Suprapubic skin (tissue), 3 donors: ENCODE measurements at regions not wholly inside any gene's neighbourhood (a gene's known extent, or its start where the extent isn't known, plus 50 kb on each side); places are given as distances from the start of the nearest gene placed in this dataset.
"Not testable (repeated sequence)": the region's sequence is repeated elsewhere in the genome, so short reads cannot be mapped to it uniquely, and the experiment has no call there.

ENCODE experiments used
- EP300 ChIP-seq: sonication (generic); formaldehyde crosslinking; IDR thresholded peaks from one replicate; pipeline ENCODE4 v1.6.1; 2017; ENCODE audit warnings: antibody characterized with exemption
- POLR2A ChIP-seq, 2 donors: fragments of 450-650 bp; IDR thresholded peaks; one replicate each; pipeline ENCODE4 v1.6.1; 2017; ENCODE audit warnings: antibody characterized with exemption in 2 of 2, mild to moderate bottlenecking in 2 of 2, moderate library complexity in 2 of 2
- TF ChIP-seq, protein P1 (sequence below), 2 donors: fragments of 200-600 bp in 1 of 2; fragments of 450-650 bp in 1 of 2; sonication (generic) in 1 of 2; IDR thresholded peaks; one replicate each; pipeline ENCODE4 v1.5.1; 2016 to 2019; ENCODE audit warnings: antibody characterized with exemption in 2 of 2, mild to moderate bottlenecking in 1 of 2, moderate library complexity in 1 of 2

GRCh38 chr7:76829-77395 is 115.5 kb upstream of the FAM20C start:
- TF ChIP-seq, protein P1, sequence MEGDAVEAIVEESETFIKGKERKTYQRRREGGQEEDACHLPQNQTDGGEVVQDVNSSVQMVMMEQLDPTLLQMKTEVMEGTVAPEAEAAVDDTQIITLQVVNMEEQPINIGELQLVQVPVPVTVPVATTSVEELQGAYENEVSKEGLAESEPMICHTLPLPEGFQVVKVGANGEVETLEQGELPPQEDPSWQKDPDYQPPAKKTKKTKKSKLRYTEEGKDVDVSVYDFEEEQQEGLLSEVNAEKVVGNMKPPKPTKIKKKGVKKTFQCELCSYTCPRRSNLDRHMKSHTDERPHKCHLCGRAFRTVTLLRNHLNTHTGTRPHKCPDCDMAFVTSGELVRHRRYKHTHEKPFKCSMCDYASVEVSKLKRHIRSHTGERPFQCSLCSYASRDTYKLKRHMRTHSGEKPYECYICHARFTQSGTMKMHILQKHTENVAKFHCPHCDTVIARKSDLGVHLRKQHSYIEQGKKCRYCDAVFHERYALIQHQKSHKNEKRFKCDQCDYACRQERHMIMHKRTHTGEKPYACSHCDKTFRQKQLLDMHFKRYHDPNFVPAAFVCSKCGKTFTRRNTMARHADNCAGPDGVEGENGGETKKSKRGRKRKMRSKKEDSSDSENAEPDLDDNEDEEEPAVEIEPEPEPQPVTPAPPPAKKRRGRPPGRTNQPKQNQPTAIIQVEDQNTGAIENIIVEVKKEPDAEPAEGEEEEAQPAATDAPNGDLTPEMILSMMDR (IDR thresholded peaks at IDR 0.05) = not testable (repeated sequence)
- TF ChIP-seq POLR2A (IDR thresholded peaks at IDR 0.05); EP300: not testable (repeated sequence)
